Suprapubic skin (tissue), 4 donors: ENCODE measurements at regions not wholly inside any gene's neighbourhood (a gene's known extent, or its start where the extent isn't known, plus 50 kb on each side); places are given as distances from the start of the nearest gene placed in this dataset.

ENCODE experiments used
- DNase-seq, 2 donors: peaks; one replicate each; pipeline ENCODE4 v3.0.0-alpha.2; 2019; ENCODE audit warnings: low spot score in 2 of 2
- H3K27ac ChIP-seq: fragments of 200-600 bp; sonication (generic); one replicate; pipeline ENCODE4 v1.5.1; 2019
- H3K27me3 ChIP-seq: fragments of 200-600 bp; sonication (generic); one replicate; pipeline ENCODE4 v1.5.1; 2019
- H3K36me3 ChIP-seq: fragments of 200-600 bp; sonication (generic); one replicate; pipeline ENCODE4 v1.5.1; 2019
- H3K4me1 ChIP-seq: fragments of 200-600 bp; sonication (generic); one replicate; pipeline ENCODE4 v1.5.1; 2019
- H3K4me3 ChIP-seq: fragments of 200-600 bp; sonication (generic); one replicate; pipeline ENCODE4 v1.5.1; 2019; ENCODE audit warnings: mild to moderate bottlenecking
- H3K9me3 ChIP-seq: fragments of 200-600 bp; sonication (generic); one replicate; pipeline ENCODE4 v1.5.1; 2019
- EP300 ChIP-seq: sonication (generic); formaldehyde crosslinking; IDR thresholded peaks from one replicate; pipeline ENCODE4 v1.6.1; 2017; ENCODE audit warnings: antibody characterized with exemption
- POLR2A ChIP-seq, 2 donors: fragments of 450-650 bp; IDR thresholded peaks; one replicate each; pipeline ENCODE4 v1.6.1; 2017; ENCODE audit warnings: antibody characterized with exemption in 2 of 2, mild to moderate bottlenecking in 2 of 2, moderate library complexity in 2 of 2
- POLR2AphosphoS5 ChIP-seq, 3 donors: sonication (generic); formaldehyde crosslinking; IDR thresholded peaks; one replicate each; pipeline ENCODE4 v1.6.1; 2017; ENCODE audit warnings: antibody characterized with exemption in 3 of 3
- WGBS: methylation state at CpG from one replicate; pipeline ENCODE4 v1.1.5; 2018; 5-methylcytosine and 5-hydroxymethylcytosine counted together
- TF ChIP-seq, protein P1 (sequence below), 2 donors: fragments of 200-600 bp in 1 of 2; fragments of 450-650 bp in 1 of 2; sonication (generic) in 1 of 2; IDR thresholded peaks; one replicate each; pipeline ENCODE4 v1.5.1; 2016 to 2019; ENCODE audit warnings: antibody characterized with exemption in 2 of 2, mild to moderate bottlenecking in 1 of 2, moderate library complexity in 1 of 2

DNA sequence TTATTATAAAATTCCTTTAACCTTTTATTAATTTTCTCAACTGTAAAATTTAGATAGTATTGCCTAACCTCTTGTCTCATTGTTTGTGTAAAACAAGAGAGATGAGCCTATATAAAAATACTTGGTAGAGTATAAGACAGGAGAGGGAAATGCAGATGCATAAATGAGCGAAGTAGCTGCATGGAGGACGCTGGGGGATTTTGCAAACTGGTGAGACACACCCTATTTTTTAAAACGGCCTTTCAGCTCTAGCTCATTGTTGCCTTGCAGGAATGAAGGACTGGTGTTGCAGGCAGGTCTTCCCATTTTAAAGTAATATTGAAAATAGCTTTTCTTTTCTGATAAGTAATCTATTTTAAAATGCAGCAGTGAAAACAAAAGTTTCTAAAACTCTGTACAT lies 435.3 kb upstream of the HNRNPA3 start:
- 70% methylated on average over 3 of the region's 3 CpGs for WGBS
- DNase-seq: no peak
- H3K36me3 ChIP-seq: no peaks in the 10 kb centered on the region

GRCh38 chr2:176779917-176780316 lies 432.7 kb upstream of the HNRNPA3 start:
- Histone ChIP-seq H3K4me3 (no peak overlapping the region), H3K27ac (no peak overlapping the region), H3K36me3 (no peaks in the 10 kb centered on the region), H3K9me3 (no peaks in the 10 kb centered on the region), H3K27me3 (no peaks in the 10 kb centered on the region), H3K4me1 (no peaks in the 10 kb centered on the region)
- WGBS: 87% methylated on average over 4 of the region's 4 CpGs
- no peak for DNase-seq
- TF ChIP-seq, protein P1, sequence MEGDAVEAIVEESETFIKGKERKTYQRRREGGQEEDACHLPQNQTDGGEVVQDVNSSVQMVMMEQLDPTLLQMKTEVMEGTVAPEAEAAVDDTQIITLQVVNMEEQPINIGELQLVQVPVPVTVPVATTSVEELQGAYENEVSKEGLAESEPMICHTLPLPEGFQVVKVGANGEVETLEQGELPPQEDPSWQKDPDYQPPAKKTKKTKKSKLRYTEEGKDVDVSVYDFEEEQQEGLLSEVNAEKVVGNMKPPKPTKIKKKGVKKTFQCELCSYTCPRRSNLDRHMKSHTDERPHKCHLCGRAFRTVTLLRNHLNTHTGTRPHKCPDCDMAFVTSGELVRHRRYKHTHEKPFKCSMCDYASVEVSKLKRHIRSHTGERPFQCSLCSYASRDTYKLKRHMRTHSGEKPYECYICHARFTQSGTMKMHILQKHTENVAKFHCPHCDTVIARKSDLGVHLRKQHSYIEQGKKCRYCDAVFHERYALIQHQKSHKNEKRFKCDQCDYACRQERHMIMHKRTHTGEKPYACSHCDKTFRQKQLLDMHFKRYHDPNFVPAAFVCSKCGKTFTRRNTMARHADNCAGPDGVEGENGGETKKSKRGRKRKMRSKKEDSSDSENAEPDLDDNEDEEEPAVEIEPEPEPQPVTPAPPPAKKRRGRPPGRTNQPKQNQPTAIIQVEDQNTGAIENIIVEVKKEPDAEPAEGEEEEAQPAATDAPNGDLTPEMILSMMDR (IDR thresholded peaks at IDR 0.05): no peak
- TF ChIP-seq EP300 (no peak), POLR2A (IDR thresholded peaks at IDR 0.05) (no peak), POLR2AphosphoS5 (IDR thresholded peaks at IDR 0.05) (no peak)

More for the DNA sequence above, 435.3 kb upstream of the HNRNPA3 start:
- Histone ChIP-seq H3K9me3 (no peaks in the 10 kb centered on the region), H3K4me1 (no peaks in the 10 kb centered on the region), H3K27ac (no peak overlapping the region), H3K4me3 (no peak overlapping the region), H3K27me3 (no peaks in the 10 kb centered on the region)
- TF ChIP-seq POLR2A (IDR thresholded peaks at IDR 0.05): no peak
- TF ChIP-seq, protein P1 (IDR thresholded peaks at IDR 0.05): no peak
- TF ChIP-seq EP300: no peak
- no peak for TF ChIP-seq POLR2AphosphoS5 (IDR thresholded peaks at IDR 0.05)

DNA sequence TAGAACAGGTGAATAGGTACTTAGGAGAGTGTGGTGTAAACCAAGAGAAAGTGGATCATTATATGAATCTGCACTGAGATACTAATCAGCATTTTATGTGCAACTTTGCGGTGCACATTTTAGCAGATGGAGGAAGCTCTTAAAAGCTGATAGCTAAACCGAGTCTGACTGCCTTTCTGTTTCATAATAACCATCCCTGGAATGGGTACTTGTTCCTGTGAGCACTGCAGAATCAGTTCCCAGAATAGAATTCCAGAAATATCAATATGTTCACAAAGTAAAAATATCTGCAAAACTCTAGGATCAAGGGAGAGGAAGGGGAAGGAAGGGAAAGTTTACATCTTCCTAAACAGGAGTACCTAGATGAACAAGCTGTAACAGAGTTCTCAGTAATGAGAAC lies 432.2 kb upstream of the HNRNPA3 start:
- 78% methylated on average over 2 of the region's 2 CpGs for WGBS
- Histone ChIP-seq H3K36me3 (no peaks in the 10 kb centered on the region), H3K27me3 (no peaks in the 10 kb centered on the region), H3K27ac (no peak overlapping the region), H3K4me3 (no peak overlapping the region), H3K4me1 (no peaks in the 10 kb centered on the region), H3K9me3 (no peaks in the 10 kb centered on the region)
- no peak for DNase-seq
- TF ChIP-seq EP300: no peak
- no peak for TF ChIP-seq POLR2AphosphoS5 (IDR thresholded peaks at IDR 0.05)
- TF ChIP-seq POLR2A (IDR thresholded peaks at IDR 0.05): no peak
- TF ChIP-seq, protein P1 (IDR thresholded peaks at IDR 0.05): no peak

DNA sequence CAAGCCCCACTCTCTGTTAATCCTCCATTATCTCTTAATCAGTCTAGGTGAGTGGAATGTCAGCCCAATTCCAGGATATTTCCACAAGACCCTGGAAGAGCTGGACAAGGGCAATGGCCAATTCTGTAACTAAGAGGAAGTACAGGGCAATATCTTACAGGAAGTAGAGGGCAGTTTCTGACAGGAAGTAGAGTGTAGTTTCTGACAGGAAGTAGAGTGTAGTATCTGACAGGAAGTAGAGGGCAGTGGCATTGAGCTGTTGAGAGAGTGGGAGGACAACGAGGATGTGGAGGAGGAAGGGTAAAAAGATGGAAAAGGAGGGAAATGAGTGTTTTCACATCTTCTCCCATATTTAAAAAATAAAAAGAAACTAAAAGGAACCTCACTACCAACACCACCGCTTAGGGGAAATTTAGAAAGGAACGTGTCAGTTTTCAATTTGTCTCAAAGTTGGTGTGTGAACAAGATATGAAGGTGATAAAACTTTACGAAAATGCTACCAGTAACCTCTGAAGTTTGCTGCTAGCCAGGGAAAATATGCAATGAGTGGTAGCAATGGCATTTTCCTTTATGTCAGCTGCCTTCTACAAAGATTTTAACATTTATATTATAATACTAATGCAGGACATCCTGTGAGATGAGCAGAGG lies 430.9 kb upstream of the HNRNPA3 start:
- Histone ChIP-seq H3K36me3 (no peaks in the 10 kb centered on the region), H3K9me3 (no peaks in the 10 kb centered on the region), H3K4me3 (no peak overlapping the region), H3K27me3 (no peaks in the 10 kb centered on the region), H3K4me1 (no peaks in the 10 kb centered on the region), H3K27ac (no peak overlapping the region)
- DNase-seq: no peak
- 68% methylated on average over 4 of the region's 4 CpGs for WGBS
- TF ChIP-seq, protein P1 (IDR thresholded peaks at IDR 0.05): no peak
- TF ChIP-seq EP300 (no peak), POLR2AphosphoS5 (IDR thresholded peaks at IDR 0.05) (no peak)

GRCh38 chr2:176784633-176785200 lies 427.9 kb upstream of the HNRNPA3 start:
- 68% methylated on average over 1 of the region's 1 CpG for WGBS
- H3K27me3 ChIP-seq: no peaks in the 10 kb centered on the region
- no peaks in the 10 kb centered on the region for H3K36me3 ChIP-seq
- no peak overlapping the region for H3K4me3 ChIP-seq
- H3K4me1 ChIP-seq: no peaks in the 10 kb centered on the region
- no peak for DNase-seq
- no peaks in the 10 kb centered on the region for H3K9me3 ChIP-seq
- TF ChIP-seq, protein P1 (IDR thresholded peaks at IDR 0.05): no peak
- no peak for TF ChIP-seq POLR2AphosphoS5 (IDR thresholded peaks at IDR 0.05)
- no peak for TF ChIP-seq POLR2A (IDR thresholded peaks at IDR 0.05)
- H3K27ac ChIP-seq: no peak overlapping the region
